Nephron progenitor cell (in vitro differentiated cells): ENCODE measurements at regions not wholly inside any gene's neighbourhood (a gene's known extent, or its start where the extent isn't known, plus 50 kb on each side); places are given as distances from the start of the nearest gene placed in this dataset.

Experiments
- DNase-seq: peaks from one replicate; pipeline ENCODE4 v3.0.0; 2021
- H3K27ac Mint-ChIP-seq: 2 replicates; pipeline ENCODE4 v1.8.0; 2021; ENCODE audit warnings: mild to moderate bottlenecking, moderate library complexity, mixed read lengths
- H3K27me3 Mint-ChIP-seq: 2 replicates; pipeline ENCODE4 v1.8.0; 2021; ENCODE audit warnings: mild to moderate bottlenecking, low read depth, mixed read lengths; ENCODE audit not compliant: poor library complexity
- H3K36me3 Mint-ChIP-seq: 2 replicates; pipeline ENCODE4 v1.8.0; 2021; ENCODE audit warnings: low read depth, mixed read lengths
- H3K4me1 Mint-ChIP-seq: 2 replicates; pipeline ENCODE4 v1.8.0; 2021; ENCODE audit warnings: mixed read lengths
- H3K4me3 Mint-ChIP-seq: 2 replicates; pipeline ENCODE4 v1.8.0; 2021; ENCODE audit warnings: mild to moderate bottlenecking, moderate library complexity, mixed read lengths
- H3K9me3 Mint-ChIP-seq: 2 replicates; pipeline ENCODE4 v1.8.0; 2021; ENCODE audit warnings: mild to moderate bottlenecking, moderate library complexity, mixed read lengths
- TF ChIP-seq, protein P1 (sequence below): fragments of 200-600 bp; sonication (generic); IDR thresholded peaks from 2 replicates; pipeline ENCODE4 v1.5.0; 2021; ENCODE audit warnings: antibody characterized with exemption

DNA sequence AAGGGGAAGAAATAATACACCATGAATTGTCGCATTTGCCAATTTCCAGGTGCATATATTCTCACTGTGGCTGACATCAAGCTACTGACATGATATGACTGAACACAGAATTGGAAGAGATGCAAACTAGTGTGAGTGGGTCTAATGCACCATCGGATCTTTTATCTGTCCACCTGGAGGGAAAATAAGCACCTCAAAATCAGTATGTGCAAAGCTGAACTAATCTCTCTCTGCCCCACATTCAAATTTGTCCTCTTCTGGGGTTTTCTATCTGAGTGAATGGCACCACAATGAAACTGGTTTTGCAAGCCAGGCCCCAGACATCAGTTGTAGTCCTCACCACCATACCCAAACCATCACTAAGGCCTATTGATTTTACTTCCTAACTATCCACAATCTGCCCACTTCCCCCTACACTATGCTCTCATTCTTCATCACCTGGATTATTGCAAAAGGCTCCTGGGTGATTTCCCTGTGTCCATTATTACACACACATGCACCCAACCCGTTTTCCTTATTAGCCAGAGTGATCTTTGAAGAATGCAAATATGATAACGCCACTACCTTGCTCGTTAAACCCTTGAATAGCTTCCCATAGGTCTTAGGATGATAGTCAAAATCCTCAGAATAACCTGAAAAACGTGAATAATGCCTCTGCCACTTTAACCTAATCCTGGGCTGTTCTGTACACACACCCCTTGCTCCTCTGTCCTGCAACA is 159.0 kb upstream of the GMDS start:
- peaks cover 11% of the 10 kb centered on the region for H3K4me1 Mint-ChIP-seq
- no peak for DNase-seq
- H3K9me3 Mint-ChIP-seq: peaks cover 22% of the 10 kb centered on the region
- TF ChIP-seq, protein P1, sequence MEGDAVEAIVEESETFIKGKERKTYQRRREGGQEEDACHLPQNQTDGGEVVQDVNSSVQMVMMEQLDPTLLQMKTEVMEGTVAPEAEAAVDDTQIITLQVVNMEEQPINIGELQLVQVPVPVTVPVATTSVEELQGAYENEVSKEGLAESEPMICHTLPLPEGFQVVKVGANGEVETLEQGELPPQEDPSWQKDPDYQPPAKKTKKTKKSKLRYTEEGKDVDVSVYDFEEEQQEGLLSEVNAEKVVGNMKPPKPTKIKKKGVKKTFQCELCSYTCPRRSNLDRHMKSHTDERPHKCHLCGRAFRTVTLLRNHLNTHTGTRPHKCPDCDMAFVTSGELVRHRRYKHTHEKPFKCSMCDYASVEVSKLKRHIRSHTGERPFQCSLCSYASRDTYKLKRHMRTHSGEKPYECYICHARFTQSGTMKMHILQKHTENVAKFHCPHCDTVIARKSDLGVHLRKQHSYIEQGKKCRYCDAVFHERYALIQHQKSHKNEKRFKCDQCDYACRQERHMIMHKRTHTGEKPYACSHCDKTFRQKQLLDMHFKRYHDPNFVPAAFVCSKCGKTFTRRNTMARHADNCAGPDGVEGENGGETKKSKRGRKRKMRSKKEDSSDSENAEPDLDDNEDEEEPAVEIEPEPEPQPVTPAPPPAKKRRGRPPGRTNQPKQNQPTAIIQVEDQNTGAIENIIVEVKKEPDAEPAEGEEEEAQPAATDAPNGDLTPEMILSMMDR: no peak
- no peak overlapping the region for H3K4me3 Mint-ChIP-seq
- no peaks in the 10 kb centered on the region for H3K27me3 Mint-ChIP-seq
- no peak overlapping the region for H3K27ac Mint-ChIP-seq
- H3K36me3 Mint-ChIP-seq: peaks cover 34% of the 10 kb centered on the region

DNA sequence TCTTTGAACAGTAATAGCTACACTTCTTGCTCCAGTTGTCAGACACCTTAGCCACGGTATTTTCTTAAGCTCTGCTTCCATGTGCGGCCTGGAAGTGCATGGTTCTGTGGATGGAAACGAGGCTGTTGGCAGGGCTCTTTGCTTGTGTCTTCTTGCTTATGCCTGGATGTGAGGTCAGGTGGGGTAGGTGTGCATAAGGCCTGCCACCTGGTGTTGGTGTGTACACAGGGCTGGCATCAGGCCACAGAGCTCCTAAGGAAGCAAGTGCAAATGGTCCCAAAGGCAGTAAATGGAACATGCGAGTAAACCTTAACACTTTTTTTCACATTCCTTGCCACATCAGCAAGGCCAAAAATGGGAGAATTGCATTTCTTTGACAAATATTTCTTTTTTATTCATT is 158.1 kb upstream of the GMDS start:
- H3K4me3 Mint-ChIP-seq: no peak overlapping the region
- peaks cover 38% of the 10 kb centered on the region for H3K36me3 Mint-ChIP-seq
- TF ChIP-seq, protein P1: no peak
- no peaks in the 10 kb centered on the region for H3K27me3 Mint-ChIP-seq
- H3K4me1 Mint-ChIP-seq: peaks cover 9% of the 10 kb centered on the region
- DNase-seq: no peak
- H3K27ac Mint-ChIP-seq: no peak overlapping the region
- H3K9me3 Mint-ChIP-seq: peaks cover 22% of the 10 kb centered on the region

DNA sequence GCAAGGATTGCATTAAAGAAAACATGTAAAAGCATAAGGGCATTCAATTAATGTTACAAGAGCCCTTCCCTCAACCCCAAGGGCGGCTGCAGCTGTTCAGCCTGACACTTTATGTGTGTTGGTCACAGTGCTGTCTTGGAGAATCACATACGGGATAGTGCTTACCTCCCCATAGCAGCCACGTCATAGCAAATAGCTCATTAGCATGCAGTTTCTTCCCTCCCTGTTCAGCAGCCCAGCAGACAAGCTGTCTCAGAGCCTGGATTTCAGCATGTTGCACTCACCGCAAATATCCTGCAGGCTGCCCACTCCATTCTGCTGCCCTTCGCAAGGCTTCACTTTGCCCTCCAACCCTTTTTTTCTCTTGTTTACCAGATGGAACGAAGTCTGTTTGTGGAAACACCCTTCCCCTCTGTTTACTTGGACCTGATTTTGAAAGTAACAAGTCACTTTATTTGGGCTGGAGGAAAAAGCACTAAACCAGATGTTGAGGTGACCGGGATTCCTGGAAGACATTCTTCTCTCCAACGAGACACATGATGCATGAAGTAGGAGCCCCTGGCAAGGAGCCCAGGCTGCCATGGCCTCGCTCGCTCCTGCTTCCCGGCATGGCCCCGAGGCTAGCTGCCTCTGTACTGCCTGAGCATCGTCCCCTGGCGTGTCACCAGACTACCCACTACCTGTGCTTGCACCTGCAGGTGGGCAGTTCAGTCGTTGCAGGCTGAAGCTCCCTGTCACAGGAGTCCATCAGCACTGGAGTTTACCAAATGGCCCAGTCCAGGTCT is 151.6 kb upstream of the GMDS start:
- no peak overlapping the region for H3K4me3 Mint-ChIP-seq
- TF ChIP-seq, protein P1: no peak
- peaks cover 18% of the 10 kb centered on the region for H3K4me1 Mint-ChIP-seq
- H3K27me3 Mint-ChIP-seq: peaks cover 6% of the 10 kb centered on the region
- no peak overlapping the region for H3K27ac Mint-ChIP-seq
- no peak for DNase-seq
- peaks cover 35% of the 10 kb centered on the region for H3K9me3 Mint-ChIP-seq
- peaks cover 41% of the 10 kb centered on the region for H3K36me3 Mint-ChIP-seq

DNA sequence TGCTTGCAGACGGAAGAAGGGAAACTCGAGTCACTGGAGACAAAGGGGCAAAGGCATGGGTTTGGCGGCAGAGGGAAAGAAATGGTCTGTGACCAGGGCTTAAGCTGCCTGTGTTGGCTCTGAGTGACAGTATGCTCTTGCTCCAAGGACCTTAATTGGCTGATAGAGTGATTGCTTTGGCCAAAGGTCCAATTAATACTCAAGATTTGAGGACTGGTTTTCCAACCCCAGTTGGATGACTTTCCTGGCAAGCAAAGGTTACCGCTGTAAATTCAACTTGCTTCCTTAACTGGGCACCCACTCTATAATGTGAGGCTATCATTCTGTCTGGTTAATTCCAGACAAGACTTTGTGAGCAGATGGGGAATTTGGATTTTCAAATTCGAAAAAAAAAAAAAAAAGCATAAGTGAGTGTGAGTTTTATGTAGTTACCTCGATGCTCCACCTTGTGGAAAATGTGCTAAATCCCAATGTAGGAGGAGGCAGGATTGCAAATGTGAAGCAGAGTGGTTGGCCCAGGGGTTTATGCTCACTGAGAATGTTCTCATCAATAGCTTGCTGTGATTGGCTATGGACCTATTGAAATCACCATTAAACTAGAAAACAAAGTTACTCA is 150.7 kb upstream of the GMDS start:
- Mint-ChIP-seq H3K9me3 (peaks cover 31% of the 10 kb centered on the region), H3K27me3 (peaks cover 6% of the 10 kb centered on the region), H3K4me3 (no peak overlapping the region), H3K27ac (peak overlapping the region; percentile 44), H3K4me1 (peaks cover 18% of the 10 kb centered on the region), H3K36me3 (peaks cover 35% of the 10 kb centered on the region)
- DNase-seq: no peak
- TF ChIP-seq, protein P1: no peak

DNA sequence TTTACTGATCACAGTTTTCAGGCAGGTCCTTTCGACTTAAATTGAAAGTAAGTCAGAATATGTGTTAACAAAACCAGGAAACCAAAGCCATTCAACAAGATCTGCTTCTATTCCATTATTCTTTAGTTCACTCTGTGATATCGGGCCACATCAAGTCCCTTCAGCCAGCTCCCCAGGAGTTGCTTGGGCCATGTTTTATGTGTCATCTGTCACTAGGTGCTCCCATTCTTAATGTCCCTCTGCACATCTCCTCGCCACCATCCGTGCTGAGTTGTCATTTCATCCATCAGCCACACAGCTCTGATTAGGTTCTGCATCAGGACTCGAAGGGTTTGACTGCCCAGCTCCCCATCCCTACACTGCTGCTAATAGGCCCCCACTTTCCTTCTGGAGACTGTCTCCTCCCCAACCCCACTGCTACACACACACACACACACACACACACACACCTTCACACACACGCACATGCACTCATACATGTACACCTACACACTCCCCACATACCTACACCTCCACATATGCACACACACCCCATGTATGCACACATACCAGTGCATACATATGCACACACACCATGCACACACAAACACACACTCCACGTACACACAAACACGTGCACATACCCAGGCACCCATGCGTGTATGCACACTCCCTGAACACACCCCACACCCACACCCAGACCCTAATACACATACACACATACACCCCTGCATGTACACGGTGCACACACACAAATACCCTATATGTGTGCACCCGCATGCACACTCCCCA is 143.3 kb upstream of the GMDS start:
- Mint-ChIP-seq H3K9me3 (peaks cover 25% of the 10 kb centered on the region), H3K4me1 (no peaks in the 10 kb centered on the region), H3K36me3 (peaks cover 14% of the 10 kb centered on the region), H3K27me3 (peaks cover 9% of the 10 kb centered on the region), H3K27ac (peak overlapping the region; percentile 3), H3K4me3 (no peak overlapping the region)
- no peak for DNase-seq
- TF ChIP-seq, protein P1: no peak
